ENCODE measurements at regions not wholly inside any gene's neighbourhood (a gene's known extent, or its start where the extent isn't known, plus 50 kb on each side); places are given as distances from the start of the nearest gene placed in this dataset.

GRCh38 chr14:62143245-62143644, 381.0 kb downstream of the SNAPC1 start:
- DNase-seq (ENCODE audit: low read depth in 2 of 2): no peak

- no peak for DNase-seq (ENCODE audit: low read depth in 2 of 2)
These were observed 382.6 kb downstream of the SNAPC1 start for GRCh38 chr14:62144863-62145262.

- DNase-seq (ENCODE audit: low read depth in 2 of 2): no peak
These were observed 383.8 kb downstream of the SNAPC1 start for GRCh38 chr14:62146030-62146429.

- DNase-seq (ENCODE audit: low read depth in 2 of 2): no peak
These were observed 393.8 kb downstream of the SNAPC1 start for GRCh38 chr14:62156052-62156451.

GRCh38 chr14:62158779-62159178, 396.6 kb downstream of the SNAPC1 start:
- DNase-seq (ENCODE audit: low read depth in 2 of 2): no peak

GRCh38 chr14:62159314-62159713, 397.1 kb downstream of the SNAPC1 start:
- DNase-seq (ENCODE audit: low read depth in 2 of 2): no peak

GRCh38 chr14:62162998-62163589, 400.9 kb downstream of the SNAPC1 start:
- DNase-seq (ENCODE audit: low read depth in 2 of 2): peak in 1 of 2 experiments; percentile 3

GRCh38 chr14:62168564-62169155, 406.4 kb downstream of the SNAPC1 start:
- no peak for DNase-seq (ENCODE audit: low read depth in 2 of 2)

GRCh38 chr14:62179367-62180018, 417.3 kb downstream of the SNAPC1 start:
- peak; percentile 52 to 59 for DNase-seq (ENCODE audit: low read depth in 2 of 2)

GRCh38 chr14:62181591-62181990, 419.4 kb downstream of the SNAPC1 start:
- no peak for DNase-seq (ENCODE audit: low read depth in 2 of 2)

GRCh38 chr14:62185078-62185477, 422.9 kb downstream of the SNAPC1 start:
- DNase-seq (ENCODE audit: low read depth in 2 of 2): no peak

GRCh38 chr14:62187265-62187664, 425.0 kb downstream of the SNAPC1 start:
- no peak for DNase-seq (ENCODE audit: low read depth in 2 of 2)

GRCh38 chr14:62189698-62190097, 427.5 kb downstream of the SNAPC1 start:
- DNase-seq (ENCODE audit: low read depth in 2 of 2): peak in 1 of 2 experiments; percentile 1

- DNase-seq (ENCODE audit: low read depth in 2 of 2): peak in 1 of 2 experiments; percentile 2
These were observed 444.2 kb downstream of the SNAPC1 start for GRCh38 chr14:62206456-62206855.

- DNase-seq (ENCODE audit: low read depth in 2 of 2): peak; percentile 75 to 76
These were observed 447.2 kb downstream of the SNAPC1 start for GRCh38 chr14:62209287-62209899.

- peak in 1 of 2 experiments; percentile 2 for DNase-seq (ENCODE audit: low read depth in 2 of 2)
These were observed 451.3 kb downstream of the SNAPC1 start for GRCh38 chr14:62213516-62213915.

- DNase-seq (ENCODE audit: low read depth in 2 of 2): no peak
These were observed 453.9 kb downstream of the SNAPC1 start for GRCh38 chr14:62216121-62216520.

- no peak for DNase-seq (ENCODE audit: low read depth in 2 of 2)
These were observed 472.6 kb downstream of the SNAPC1 start for GRCh38 chr14:62234849-62235248.

GRCh38 chr14:62244221-62244620, 482.0 kb downstream of the SNAPC1 start:
- no peak for DNase-seq (ENCODE audit: low read depth in 2 of 2)

GRCh38 chr14:62247266-62247665, 485.0 kb downstream of the SNAPC1 start:
- no peak for DNase-seq (ENCODE audit: low read depth in 2 of 2)

- no peak for DNase-seq (ENCODE audit: low read depth in 2 of 2)
These were observed 489.0 kb downstream of the SNAPC1 start for GRCh38 chr14:62251237-62251636.

- DNase-seq (ENCODE audit: low read depth in 2 of 2): no peak
These were observed 491.0 kb downstream of the SNAPC1 start for GRCh38 chr14:62253171-62253570.

- no peak for DNase-seq (ENCODE audit: low read depth in 2 of 2)
These were observed 491.7 kb downstream of the SNAPC1 start for GRCh38 chr14:62253911-62254310.
